COLO668 (cell line): ENCODE measurements at regions not wholly inside any gene's neighbourhood (a gene's known extent, or its start where the extent isn't known, plus 50 kb on each side); places are given as distances from the start of the nearest gene placed in this dataset.
"Not testable (repeated sequence)": the region's sequence is repeated elsewhere in the genome, so short reads cannot be mapped to it uniquely, and the experiment has no call there.

Source experiments
- DNase-seq: peaks from one replicate; lab custom pipeline; 2025; ENCODE audit not compliant: unreplicated experiment; lab: John Stamatoyannopoulos, UW

- no peak for DNase-seq
These were observed 105.1 kb upstream of the BCL6 start for GRCh38 chr3:187850258-187850921.

DNA sequence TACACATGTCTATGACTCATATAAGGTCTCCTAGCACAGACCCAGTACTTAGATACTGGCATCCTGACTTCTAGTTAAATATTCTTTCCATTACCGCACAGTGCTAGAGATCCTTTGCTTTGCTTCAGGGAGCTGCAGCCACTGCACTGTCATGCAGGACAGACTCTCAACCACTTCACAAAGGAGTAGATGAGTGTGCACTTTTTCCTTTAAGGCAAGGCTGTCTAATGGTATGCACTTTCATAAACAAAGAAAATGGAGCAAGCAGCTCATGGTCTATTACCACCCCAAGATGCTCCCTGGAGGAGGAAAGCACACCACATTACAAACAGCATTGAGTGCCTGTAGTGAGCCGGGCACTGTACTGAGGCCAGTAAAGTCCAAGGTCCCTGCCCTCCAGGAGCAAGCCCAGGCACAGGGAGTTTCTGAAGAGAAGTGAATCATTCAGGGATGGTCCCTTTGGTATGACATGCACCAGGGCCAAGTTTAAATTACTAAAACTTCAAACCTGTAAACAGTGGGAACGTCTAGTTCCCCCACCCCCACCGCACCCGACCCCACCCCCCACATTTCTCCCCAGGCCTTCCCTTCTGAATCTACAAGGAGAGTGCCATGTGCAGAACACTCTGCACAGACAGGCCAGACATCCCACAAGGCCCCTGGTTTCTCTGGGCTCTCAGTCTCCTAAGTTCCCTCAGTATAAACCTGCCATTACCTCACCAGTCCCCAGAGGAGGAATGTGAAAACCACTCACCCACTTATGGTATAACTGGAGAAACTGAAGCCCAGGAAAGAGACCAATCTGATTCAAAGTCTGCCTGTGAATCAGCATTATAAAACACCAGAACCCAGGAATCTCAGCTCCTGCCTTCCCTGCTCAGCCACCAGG is 107.8 kb upstream of the BCL6 start:
- no peak for DNase-seq

DNA sequence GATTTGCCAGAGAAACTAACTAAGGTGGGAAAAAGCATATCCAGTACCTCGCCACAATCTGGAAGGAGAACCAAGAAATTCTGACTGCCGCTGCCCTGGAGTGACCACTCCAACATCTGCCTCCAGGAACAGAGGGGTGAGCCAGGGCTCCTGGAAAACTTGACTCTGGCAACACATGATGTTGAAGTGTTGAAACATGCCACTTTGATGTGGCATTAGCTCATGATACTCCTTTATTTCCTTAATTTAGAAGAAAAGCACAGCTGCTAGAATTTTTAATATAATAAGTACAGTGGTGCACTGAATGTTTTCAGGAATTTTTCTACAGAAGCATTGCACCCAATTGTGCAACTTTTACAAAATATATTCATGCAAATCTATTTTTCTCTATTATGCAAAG is 109.9 kb upstream of the BCL6 start:
- no peak for DNase-seq

DNA sequence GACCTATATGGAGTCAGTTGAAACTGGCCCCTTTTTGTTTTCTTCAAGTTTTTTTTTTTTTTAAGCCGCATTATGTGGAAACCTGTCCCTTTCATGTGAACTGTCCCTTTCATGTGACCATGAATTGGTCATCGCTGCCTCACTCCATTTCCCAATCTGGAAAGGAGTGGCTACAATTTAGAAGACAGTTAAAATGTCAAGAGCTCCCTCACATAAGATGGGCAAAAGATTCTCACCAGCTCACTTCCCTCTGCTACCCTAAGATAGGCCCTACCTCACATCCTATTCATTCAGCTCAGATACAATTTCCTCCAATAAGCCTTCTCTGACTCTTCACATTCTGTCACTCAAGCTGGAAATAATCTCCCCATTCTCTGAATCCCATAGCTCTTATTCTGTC is 111.3 kb upstream of the BCL6 start:
- no peak for DNase-seq

DNA sequence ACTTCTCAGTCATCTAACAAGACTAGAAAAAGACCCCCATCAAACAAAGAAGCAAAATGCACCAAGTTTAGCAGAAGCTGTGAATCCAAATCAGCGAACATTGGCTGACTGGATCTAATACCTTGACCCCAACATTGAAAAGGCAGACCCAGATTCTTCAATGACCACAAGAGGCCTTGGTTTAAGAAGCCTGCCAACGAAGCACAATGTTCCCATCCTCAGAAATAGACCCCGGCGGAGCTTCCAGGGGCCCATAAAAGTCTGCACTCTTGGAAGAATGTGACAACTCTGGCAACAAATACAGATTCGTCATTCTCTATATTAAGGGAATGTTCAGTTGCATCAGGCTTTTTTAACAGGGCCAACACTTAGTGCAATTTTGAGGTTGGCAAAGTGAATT is 112.8 kb upstream of the BCL6 start:
- no peak for DNase-seq

- DNase-seq, result no peak
These were observed 113.4 kb upstream of the BCL6 start for GRCh38 chr3:187858711-187859110.

GRCh38 chr3:187862701-187863277 is 117.5 kb upstream of the BCL6 start:
- DNase-seq, result not testable (repeated sequence)

GRCh38 chr3:187870360-187871203 is 125.3 kb upstream of the BCL6 start:
- DNase-seq, result no peak

DNA sequence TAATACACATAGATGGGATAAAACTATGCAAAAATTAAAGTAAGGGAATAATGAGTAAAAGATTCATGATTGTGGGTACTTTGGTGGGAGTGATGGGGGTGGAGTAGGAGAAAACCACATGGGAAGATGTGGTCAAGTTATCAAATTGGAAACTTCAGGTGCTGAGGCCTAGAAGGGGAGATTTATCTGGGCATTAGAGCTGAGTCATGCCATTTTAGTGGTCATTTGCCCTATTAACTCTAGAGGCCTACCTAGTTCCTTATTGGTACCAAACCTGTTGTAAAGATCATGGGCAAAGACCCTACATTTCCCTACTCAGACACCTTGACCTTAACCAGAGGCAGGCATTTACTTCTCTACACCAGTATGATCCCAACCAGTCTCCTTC is 125.9 kb upstream of the BCL6 start:
- no peak for DNase-seq

DNA sequence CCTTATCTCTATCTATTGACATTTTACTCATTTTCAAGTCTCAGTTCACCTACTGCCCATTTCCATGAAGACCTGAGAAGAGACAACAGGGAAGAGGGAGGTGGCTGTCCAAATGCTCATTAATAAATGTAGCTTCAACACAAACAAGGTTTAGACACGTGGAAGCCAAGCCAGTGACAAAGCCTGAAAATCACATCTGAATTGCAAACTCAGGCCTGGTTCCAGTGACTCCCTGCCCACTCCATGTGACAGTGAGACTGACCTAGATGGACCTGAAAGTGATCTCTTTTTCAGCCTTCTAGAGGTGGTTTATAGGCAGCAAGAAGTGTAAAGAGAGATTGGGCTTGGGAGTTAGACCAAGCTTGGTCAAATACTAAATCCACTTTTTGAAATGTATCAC is 126.6 kb upstream of the BCL6 start:
- DNase-seq, result no peak

DNA sequence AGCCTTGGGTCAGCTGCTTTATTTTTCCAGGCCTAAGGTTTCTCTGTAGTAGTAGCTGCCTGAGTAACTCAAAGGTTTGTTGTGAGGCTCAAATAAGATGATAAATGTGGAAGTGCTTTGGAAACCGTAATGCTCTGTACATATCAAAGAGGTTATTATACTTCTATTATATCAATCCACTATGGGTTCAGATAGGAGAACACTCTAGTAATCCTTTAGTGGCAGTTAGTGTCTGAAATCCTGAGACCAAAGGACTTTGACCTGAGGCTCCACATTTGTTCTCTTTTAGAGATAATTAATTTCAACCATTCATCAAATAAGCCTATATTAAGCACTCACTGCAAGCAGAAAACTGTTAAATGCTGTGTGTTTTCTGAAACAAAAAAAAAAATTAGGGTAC is 128.6 kb upstream of the BCL6 start:
- DNase-seq, result no peak

GRCh38 chr3:187875863-187876262 is 130.6 kb upstream of the BCL6 start:
- DNase-seq, result no peak

DNA sequence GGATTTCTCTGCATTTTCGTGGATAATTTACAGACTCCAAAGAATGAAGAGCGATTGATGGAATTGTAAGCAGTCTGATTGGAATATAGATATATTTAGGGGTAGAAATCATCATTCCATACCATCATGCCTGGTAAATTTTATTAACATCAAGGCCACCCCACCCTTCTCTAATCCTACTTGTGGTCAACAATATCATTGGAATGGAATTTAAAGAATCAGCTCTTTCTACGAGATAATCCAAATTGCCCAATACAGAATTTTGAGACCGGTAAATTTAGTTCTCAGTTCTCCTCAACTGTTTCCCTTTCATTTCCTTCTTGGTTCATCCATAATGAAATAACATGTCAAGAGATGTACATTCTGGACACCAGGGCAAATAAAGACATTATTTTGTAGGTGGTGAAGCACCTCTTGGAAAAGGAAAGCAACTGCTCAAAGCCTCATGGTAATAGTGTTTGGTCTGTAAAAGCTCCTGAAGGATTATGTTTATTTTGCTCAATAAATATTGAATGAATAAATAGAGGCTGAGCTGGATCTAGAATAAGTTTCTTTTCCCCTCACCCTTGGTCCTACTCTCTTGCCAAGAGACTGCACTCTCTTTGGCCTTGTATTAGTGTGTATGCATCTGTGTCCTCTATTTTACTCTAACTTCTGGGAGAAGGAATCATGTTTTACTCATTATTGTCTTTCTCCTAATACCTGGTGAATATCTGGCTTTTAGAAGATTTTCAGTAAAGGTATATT is 133.7 kb upstream of the BCL6 start:
- DNase-seq, result no peak

DNA sequence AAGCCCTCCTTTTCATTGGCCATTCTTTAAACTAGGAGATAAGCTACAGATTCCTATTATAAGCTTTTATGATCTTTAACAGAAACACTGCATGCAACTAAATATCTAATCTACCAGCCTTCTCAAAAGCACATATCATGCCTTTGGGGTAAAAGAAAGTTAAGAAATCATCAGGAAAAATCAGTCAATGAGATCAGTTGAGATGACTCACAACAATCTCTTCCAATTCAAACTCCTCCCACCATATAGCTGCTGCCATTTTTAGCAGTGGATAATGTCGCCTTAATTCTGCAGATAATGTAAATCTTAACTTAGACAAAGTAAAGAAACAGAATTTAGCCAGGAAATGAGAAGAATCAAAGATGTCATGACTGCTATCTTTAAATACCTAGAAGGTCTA is 135.2 kb upstream of the BCL6 start:
- DNase-seq, result no peak

DNA sequence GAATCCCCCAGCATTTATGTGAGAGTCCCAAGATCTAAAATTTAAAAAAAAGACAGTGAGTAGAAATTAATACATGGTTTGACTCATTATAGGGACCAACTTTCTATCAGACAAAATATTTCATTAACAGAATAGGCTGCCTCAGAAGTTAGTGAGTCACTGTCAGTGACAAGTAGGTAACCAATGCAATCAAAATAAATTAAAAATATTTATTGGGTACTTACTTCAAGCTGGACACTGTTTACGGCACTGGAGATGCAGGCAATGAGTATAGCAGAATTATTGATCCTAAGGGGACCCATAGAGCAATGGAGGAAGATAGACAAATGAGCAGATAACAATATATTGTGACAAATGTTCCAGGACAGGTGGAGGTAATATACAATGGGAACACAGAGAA is 135.6 kb upstream of the BCL6 start:
- DNase-seq, result no peak

GRCh38 chr3:187888701-187889100 is 143.4 kb upstream of the BCL6 start:
- DNase-seq, result no peak

DNA sequence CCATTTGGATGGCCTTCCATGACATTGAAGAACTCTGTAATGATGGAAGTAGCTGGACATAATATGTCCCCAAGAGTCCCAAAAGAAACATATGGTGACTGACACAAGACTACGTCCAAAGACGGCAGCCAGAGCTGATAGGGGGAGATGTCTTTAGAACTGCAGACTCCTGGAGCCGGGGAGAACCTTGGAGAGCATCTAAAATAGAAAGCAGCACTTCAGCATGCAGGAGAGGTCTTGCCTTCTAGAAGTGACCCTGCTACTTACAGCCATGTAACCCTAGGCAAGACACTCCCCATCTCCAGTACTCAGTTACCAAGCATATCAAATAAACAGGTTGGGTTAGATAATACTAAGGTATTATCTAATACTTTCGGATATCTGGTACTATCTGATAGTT is 143.8 kb upstream of the BCL6 start:
- DNase-seq, result no peak

GRCh38 chr3:187889601-187890404 is 144.5 kb upstream of the BCL6 start:
- no peak for DNase-seq

GRCh38 chr3:187890405-187890752 is 145.1 kb upstream of the BCL6 start:
- not testable (repeated sequence) for DNase-seq

DNA sequence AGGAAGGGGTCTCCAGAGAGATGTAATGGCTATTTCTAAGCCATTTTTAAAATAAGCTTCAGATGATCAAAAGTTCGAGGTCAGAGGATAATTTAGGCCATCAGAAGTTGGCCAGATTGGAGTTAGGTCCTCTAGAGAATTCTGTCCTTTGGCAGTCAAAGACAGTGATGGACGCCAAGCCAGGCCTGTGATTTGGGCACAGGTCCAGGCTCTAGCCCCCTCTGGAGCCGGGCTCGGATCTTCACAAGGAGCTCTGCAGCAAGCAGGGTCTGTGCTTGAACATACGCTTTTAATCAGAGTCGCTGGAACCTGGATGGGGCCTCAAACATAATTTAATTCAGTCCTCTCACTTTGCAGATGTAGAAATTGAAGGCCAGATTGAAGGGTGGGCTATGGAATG is 151.4 kb upstream of the BCL6 start:
- DNase-seq, result no peak
